Right atrium auricular region (tissue), 2 donors: ENCODE measurements at regions not wholly inside any gene's neighbourhood (a gene's known extent, or its start where the extent isn't known, plus 50 kb on each side); places are given as distances from the start of the nearest gene placed in this dataset.

Experiments used
- DNase-seq: peaks from one replicate; pipeline ENCODE4 v3.0.0-alpha.2; 2019; ENCODE audit warnings: low spot score
- H3K27ac ChIP-seq, 2 donors: fragments of 200-600 bp; sonication (generic); 1 replicate in 1 of 2; 2 replicates in 1 of 2; pipeline ENCODE4 v1.5.1; 2016 to 2019
- H3K27me3 ChIP-seq, 2 donors: fragments of 200-600 bp; sonication (generic); one replicate each; pipeline versions ENCODE4 v1.5.1 to v1.6.0; 2017 to 2019
- H3K36me3 ChIP-seq: fragments of 200-600 bp; sonication (generic); one replicate; pipeline ENCODE4 v1.5.1; 2016
- H3K4me1 ChIP-seq, 2 donors: fragments of 200-600 bp; sonication (generic); one replicate each; pipeline versions ENCODE4 v1.5.1 to v1.6.0; 2017 to 2019
- H3K4me3 ChIP-seq, 2 donors: fragments of 200-600 bp; sonication (generic); 1 replicate in 1 of 2; 2 replicates in 1 of 2; pipeline ENCODE4 v1.5.1; 2017 to 2019; ENCODE audit warnings: mild to moderate bottlenecking in 1 of 2, moderate library complexity in 1 of 2
- H3K9me3 ChIP-seq, 2 donors: fragments of 200-600 bp; sonication (generic); one replicate each; pipeline ENCODE4 v1.5.1; 2019
- TF ChIP-seq, protein P1 (sequence below), 2 donors: fragments of 200-600 bp; sonication (generic); IDR thresholded peaks; one replicate each; pipeline ENCODE4 v1.5.1; 2019; ENCODE audit warnings: antibody characterized with exemption in 2 of 2

GRCh38 chr5:93120051-93120450 is 461.0 kb downstream of the NR2F1-AS1 start:
- Histone ChIP-seq H3K9me3 (no peaks in the 10 kb centered on the region), H3K4me1 (no peaks in the 10 kb centered on the region), H3K27ac (no peak overlapping the region), H3K27me3 (no peaks in the 10 kb centered on the region), H3K4me3 (no peak overlapping the region), H3K36me3 (no peaks in the 10 kb centered on the region)
- DNase-seq = no peak
- TF ChIP-seq, protein P1, sequence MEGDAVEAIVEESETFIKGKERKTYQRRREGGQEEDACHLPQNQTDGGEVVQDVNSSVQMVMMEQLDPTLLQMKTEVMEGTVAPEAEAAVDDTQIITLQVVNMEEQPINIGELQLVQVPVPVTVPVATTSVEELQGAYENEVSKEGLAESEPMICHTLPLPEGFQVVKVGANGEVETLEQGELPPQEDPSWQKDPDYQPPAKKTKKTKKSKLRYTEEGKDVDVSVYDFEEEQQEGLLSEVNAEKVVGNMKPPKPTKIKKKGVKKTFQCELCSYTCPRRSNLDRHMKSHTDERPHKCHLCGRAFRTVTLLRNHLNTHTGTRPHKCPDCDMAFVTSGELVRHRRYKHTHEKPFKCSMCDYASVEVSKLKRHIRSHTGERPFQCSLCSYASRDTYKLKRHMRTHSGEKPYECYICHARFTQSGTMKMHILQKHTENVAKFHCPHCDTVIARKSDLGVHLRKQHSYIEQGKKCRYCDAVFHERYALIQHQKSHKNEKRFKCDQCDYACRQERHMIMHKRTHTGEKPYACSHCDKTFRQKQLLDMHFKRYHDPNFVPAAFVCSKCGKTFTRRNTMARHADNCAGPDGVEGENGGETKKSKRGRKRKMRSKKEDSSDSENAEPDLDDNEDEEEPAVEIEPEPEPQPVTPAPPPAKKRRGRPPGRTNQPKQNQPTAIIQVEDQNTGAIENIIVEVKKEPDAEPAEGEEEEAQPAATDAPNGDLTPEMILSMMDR (IDR thresholded peaks at IDR 0.05) = no peak

- no peaks in the 10 kb centered on the region for H3K9me3 ChIP-seq
- H3K27me3 ChIP-seq = no peaks in the 10 kb centered on the region
- DNase-seq = no peak
- H3K36me3 ChIP-seq = no peaks in the 10 kb centered on the region
- no peaks in the 10 kb centered on the region for H3K4me1 ChIP-seq
- H3K4me3 ChIP-seq = no peak overlapping the region
- TF ChIP-seq, protein P1 (IDR thresholded peaks at IDR 0.05) = no peak
- no peak overlapping the region for H3K27ac ChIP-seq
Measured at GRCh38 chr5:93117751-93118531, 463.1 kb downstream of the NR2F1-AS1 start.

DNA sequence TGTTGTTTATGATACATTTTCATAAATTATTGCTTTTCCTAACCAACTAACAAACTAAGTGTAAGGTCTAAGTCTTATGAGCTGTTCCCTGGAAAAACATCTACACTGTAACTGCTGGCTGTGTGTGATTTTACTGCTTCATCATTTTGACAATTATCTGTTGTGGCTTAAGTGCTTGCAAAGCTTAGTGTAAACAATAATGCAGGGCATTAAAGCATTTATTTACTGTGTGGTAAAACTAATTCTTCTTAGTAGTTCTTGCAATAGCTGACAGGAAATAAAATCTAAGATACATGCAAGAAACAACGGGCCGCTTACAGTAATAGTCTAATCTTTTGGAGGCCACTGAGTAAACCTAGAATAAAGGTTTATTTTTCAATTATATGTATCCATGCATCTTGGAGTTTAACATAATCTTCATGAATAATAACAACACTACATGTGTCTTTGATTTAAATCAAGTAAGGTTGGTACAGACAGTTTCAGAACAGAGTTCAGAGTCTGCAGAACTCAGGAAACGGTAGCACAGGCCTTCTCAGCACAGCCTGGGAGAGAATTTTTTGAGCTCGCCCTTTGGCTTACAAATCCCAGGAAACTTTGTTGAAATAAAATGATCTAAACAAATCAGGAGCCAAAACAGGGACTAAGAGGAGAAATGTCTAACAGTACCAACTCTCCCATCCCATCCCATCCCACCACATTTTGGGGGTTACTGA is 473.1 kb downstream of the NR2F1-AS1 start:
- TF ChIP-seq, protein P1 (IDR thresholded peaks at IDR 0.05) = no peak
- H3K4me3 ChIP-seq = no peak overlapping the region
- H3K36me3 ChIP-seq = no peaks in the 10 kb centered on the region
- DNase-seq = no peak
- no peaks in the 10 kb centered on the region for H3K27me3 ChIP-seq
- no peaks in the 10 kb centered on the region for H3K9me3 ChIP-seq
- no peak overlapping the region for H3K27ac ChIP-seq
- H3K4me1 ChIP-seq = no peaks in the 10 kb centered on the region

DNA sequence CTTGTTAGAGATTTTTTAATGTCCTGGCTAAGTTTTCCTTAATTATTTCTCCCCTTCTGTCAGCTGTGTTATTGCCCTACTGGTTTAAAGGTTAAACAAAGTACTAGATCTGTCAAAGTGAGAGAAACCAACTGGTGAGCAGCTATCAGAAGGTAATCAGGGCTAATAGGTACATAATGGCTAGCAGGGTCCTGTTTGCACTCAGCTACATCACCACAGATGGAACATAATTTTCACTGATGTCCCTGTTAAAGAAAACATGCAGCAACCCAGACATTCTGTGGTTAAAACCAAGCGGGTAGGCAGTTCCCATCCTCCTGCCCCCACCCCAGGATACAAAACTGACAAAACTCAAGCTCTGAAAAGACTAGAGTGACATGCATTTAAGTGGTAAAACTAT is 473.9 kb downstream of the NR2F1-AS1 start:
- Histone ChIP-seq H3K27ac (no peak overlapping the region), H3K9me3 (no peaks in the 10 kb centered on the region), H3K36me3 (no peaks in the 10 kb centered on the region), H3K27me3 (no peaks in the 10 kb centered on the region), H3K4me3 (no peak overlapping the region), H3K4me1 (no peaks in the 10 kb centered on the region)
- TF ChIP-seq, protein P1 (IDR thresholded peaks at IDR 0.05) = no peak
- DNase-seq = no peak

DNA sequence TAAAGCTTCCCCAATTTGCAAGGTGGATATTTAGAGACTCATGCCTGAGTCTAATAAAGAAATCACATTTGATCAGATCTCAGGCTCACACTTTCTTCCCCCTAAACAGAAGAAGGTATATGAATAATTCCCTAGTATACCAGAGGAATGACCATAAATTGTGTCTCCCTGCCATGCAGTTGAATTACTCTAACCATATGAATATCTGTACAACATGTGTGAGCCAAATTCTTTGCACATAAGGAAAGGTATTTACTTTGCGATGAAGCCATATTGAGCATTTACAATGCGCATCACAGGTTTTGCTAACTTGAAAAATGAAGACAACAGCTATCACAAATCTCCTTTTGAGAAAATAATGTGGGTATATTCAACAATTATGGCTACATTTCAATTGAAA is 479.4 kb downstream of the NR2F1-AS1 start:
- DNase-seq = no peak
- TF ChIP-seq, protein P1 (IDR thresholded peaks at IDR 0.05) = no peak
- no peaks in the 10 kb centered on the region for H3K4me1 ChIP-seq
- H3K27ac ChIP-seq = no peak overlapping the region
- H3K9me3 ChIP-seq = no peaks in the 10 kb centered on the region
- no peaks in the 10 kb centered on the region for H3K36me3 ChIP-seq
- H3K4me3 ChIP-seq = no peak overlapping the region
- no peaks in the 10 kb centered on the region for H3K27me3 ChIP-seq
